GM12878 (cell line): ENCODE measurements at regions not wholly inside any gene's neighbourhood (a gene's known extent, or its start where the extent isn't known, plus 50 kb on each side); places are given as distances from the start of the nearest gene placed in this dataset.

ENCODE experiments used
- ATAC-seq: fragments of 200-7000 bp; cut with Tn5 transposase; 3 replicates; pipeline ENCODE4 v1.9.1; 2020; ENCODE audit warnings: mild to moderate bottlenecking, moderate library complexity
- BruUV-seq: library from RNA; stranded (reverse); fragments of 400-500 nt; replicated peaks from 2 replicates; lab custom pipeline; 2021; lab: Mats Ljungman, UMichigan
- CTCF ChIA-PET: fragments of 300-600 bp; sonication (Branson Sonifier 250); formaldehyde crosslinking; extraction: SDS; loops from one replicate; lab custom pipeline; 2021; ENCODE audit warnings: inconsistent platforms; lab: Yijun Ruan, JAX
- POLR2A ChIA-PET: fragments of 350-600 bp; formaldehyde crosslinking; extraction: SDS; loops from one replicate; lab custom pipeline; 2021; ENCODE audit warnings: inconsistent platforms; lab: Charles Lee
- RAD21 ChIA-PET: fragments of 300-600 bp; sonication (Branson Sonifier 250); formaldehyde crosslinking; loops from one replicate; lab custom pipeline; 2023; ENCODE audit warnings: antibody characterized with exemption; ENCODE audit not compliant: unreplicated experiment; lab: Charles Lee
- SMC1A ChIA-PET: fragments of 300-600 bp; sonication (Branson Sonifier 250); formaldehyde crosslinking; loops from one replicate; lab custom pipeline; 2023; ENCODE audit not compliant: unreplicated experiment, uncharacterized antibody; lab: Charles Lee
- DNase-seq: peaks from one replicate; pipeline ENCODE4 v3.0.0-alpha.2; 2011; ENCODE audit warnings: low read depth, low spot score
- FAIRE-seq: peaks from 3 replicates; lab custom pipeline; 2011; peaks lifted over from hg19 to GRCh38; lab: Jason Lieb, UNC
- H2AFZ ChIP-seq: 2 replicates; pipeline ENCODE4 v1.6.0; 2011; ENCODE audit warnings: low read depth, low read length, control low read depth; ENCODE audit not compliant: control insufficient read depth
- H3K27ac ChIP-seq: 2 replicates; pipeline ENCODE4 v1.5.1; 2011; ENCODE audit warnings: control low read depth; ENCODE audit not compliant: control insufficient read depth, insufficient read depth
- H3K27me3 ChIP-seq, 2 experiments: replicated peaks in 1 of 2; 2 replicates each; pipeline versions ENCODE4 v1.6.0 to v1.6.1; 2011; ENCODE audit warnings: low read length in 1 of 2; ENCODE audit not compliant: control insufficient read depth in 2 of 2, insufficient read depth in 2 of 2
- H3K36me3 ChIP-seq, 2 experiments: 2 replicates each; pipeline ENCODE4 v1.5.1; 2011; ENCODE audit warnings: low read length in 1 of 2; ENCODE audit not compliant: control insufficient read depth in 2 of 2, insufficient read depth in 2 of 2
- H3K4me1 ChIP-seq: 2 replicates; pipeline ENCODE4 v1.6.1; 2011; ENCODE audit warnings: mild to moderate bottlenecking, low read length, moderate library complexity, mixed read lengths; ENCODE audit not compliant: control insufficient read depth, insufficient read depth
- H3K4me2 ChIP-seq: 2 replicates; pipeline ENCODE4 v1.6.0; 2011; ENCODE audit warnings: control low read depth; ENCODE audit not compliant: control insufficient read depth, insufficient read depth
- H3K4me3 ChIP-seq: fragments of 200-600 bp; sonication (generic); 2 replicates; pipeline ENCODE4 v1.5.1; 2016
- H3K79me2 ChIP-seq: 2 replicates; pipeline ENCODE4 v1.6.0; 2011; ENCODE audit warnings: low read length; ENCODE audit not compliant: control insufficient read depth, insufficient read depth
- H3K9ac ChIP-seq: 2 replicates; pipeline ENCODE4 v1.8.0; 2011; ENCODE audit warnings: low read length, control low read depth, mixed read lengths; ENCODE audit not compliant: control insufficient read depth, insufficient read depth
- H3K9me3 ChIP-seq: replicated peaks from 3 replicates; pipeline ENCODE4 v1.5.1; 2011; ENCODE audit warnings: mild to moderate bottlenecking, low read length; ENCODE audit not compliant: control insufficient read depth, insufficient read depth
- H4K20me1 ChIP-seq: 2 replicates; pipeline ENCODE4 v1.6.0; 2011; ENCODE audit not compliant: control insufficient read depth, insufficient read depth
- ESRRA ChIP-seq: IDR thresholded peaks from 2 replicates; pipeline ENCODE4 v1.6.1; 2012; ENCODE audit warnings: mild to moderate bottlenecking, low read length, improper control_type of control experiment
- GATAD2B ChIP-seq: fragments of 450-650 bp; conservative IDR thresholded peaks from 2 replicates; pipeline ENCODE4 v1.6.1; 2017; ENCODE audit warnings: low read depth, mild to moderate bottlenecking, moderate library complexity
- NBN ChIP-seq: fragments of 450-650 bp; IDR thresholded peaks from 2 replicates; pipeline ENCODE4 v1.6.1; 2016
- RELA ChIP-seq: fragments of 450-650 bp; IDR thresholded peaks from 2 replicates; pipeline ENCODE4 v1.8.0; 2014; ENCODE audit warnings: borderline replicate concordance; ENCODE audit not compliant: partially characterized antibody
- WGBS: methylation state at CpG from one replicate; pipeline ENCODE4 v1.1.6; 2016; ENCODE audit warnings: low lambda C conversion rate; ENCODE audit not compliant: insufficient replicate concordance, insufficient coverage; ENCODE audit errors: missing lambda C conversion rate; 5-methylcytosine and 5-hydroxymethylcytosine counted together
- in situ Hi-C: fragments of 300-500 bp; cut with MboI; formaldehyde crosslinking; loops from 9 replicates; pipeline ENCODE4 v1.14.3; 2018; ENCODE audit warnings: mixed read lengths
- intact Hi-C: fragments of 100-400 bp; cut with micrococcal nuclease; formaldehyde crosslinking; loops from one replicate; pipeline ENCODE4 v1.14.2; 2022; ENCODE audit not compliant: unreplicated experiment
- TF ChIP-seq, protein P1 (sequence below): fragments of 450-650 bp; formaldehyde crosslinking; IDR thresholded peaks from 2 replicates; pipeline ENCODE4 v1.4.0; 2022; ENCODE audit warnings: mild to moderate bottlenecking, moderate library complexity

DNA sequence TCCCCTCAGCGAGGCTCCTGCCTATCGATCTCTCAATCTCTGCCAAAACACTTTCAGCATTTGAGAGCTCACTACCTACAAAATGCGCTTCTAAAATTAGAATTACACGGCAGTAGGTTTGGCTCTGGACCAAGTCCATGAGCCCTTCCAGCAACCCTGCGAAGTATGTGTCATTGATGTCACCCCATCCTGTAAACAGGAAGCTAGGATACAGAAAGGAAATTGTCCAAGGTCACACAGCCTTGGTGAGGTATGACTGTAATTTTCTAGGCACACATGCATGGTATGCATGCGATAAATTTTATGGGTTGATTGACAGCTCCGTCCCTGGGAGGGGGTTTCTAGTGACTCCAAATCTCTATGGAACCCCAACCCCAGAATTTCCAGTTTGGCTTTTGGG is 330.3 kb upstream of the CDH5 start:
- intact Hi-C loops: no loop called here
- Histone ChIP-seq H3K4me2 (no peak overlapping the region), H3K4me3 (no peak overlapping the region), H4K20me1 (no peaks in the 10 kb centered on the region), H3K79me2 (no peaks in the 10 kb centered on the region), H3K9me3 (no peaks in the 10 kb centered on the region), H3K27me3 (no peaks in the 10 kb centered on the region), H3K4me1 (no peaks in the 10 kb centered on the region), H3K27ac (no peak overlapping the region), H3K36me3 (no peaks in the 10 kb centered on the region), H3K9ac (no peak overlapping the region), H2AFZ (no peak overlapping the region)
- ChIA-PET CTCF (no interaction called here), POLR2A (no interaction called here), SMC1A (interaction anchor here (0.7 kb wide), 1 partner anchor 37 kb away, joined by 3 read pairs; no protein-coding TSS in a partner anchor), RAD21 (no interaction called here)
- ATAC-seq: no peak
- no TSS peak for BruUV-seq
- 33% methylated on average over 7 of the region's 7 CpGs for WGBS
- in situ Hi-C loops: no loop called here
- FAIRE-seq: no peak
- no peak for TF ChIP-seq GATAD2B
- TF ChIP-seq NBN: no peak
- TF ChIP-seq ESRRA: no peak
- TF ChIP-seq RELA: no peak
- DNase-seq: no peak

- CTCF ChIA-PET: no interaction called here
- no peak for FAIRE-seq
- 45% methylated on average over 3 of the region's 3 CpGs for WGBS
Observed at GRCh38 chr16:66035096-66035495, 331.4 kb upstream of the CDH5 start.

More at GRCh38 chr16:66035096-66035495, 331.4 kb upstream of the CDH5 start:
- no peak overlapping the region for H3K4me2 ChIP-seq
- intact Hi-C loops: no loop called here
- no peak overlapping the region for H3K9ac ChIP-seq
- H4K20me1 ChIP-seq: no peaks in the 10 kb centered on the region
- H3K4me1 ChIP-seq: no peaks in the 10 kb centered on the region
- H3K27me3 ChIP-seq: no peaks in the 10 kb centered on the region
- TF ChIP-seq, protein P1, sequence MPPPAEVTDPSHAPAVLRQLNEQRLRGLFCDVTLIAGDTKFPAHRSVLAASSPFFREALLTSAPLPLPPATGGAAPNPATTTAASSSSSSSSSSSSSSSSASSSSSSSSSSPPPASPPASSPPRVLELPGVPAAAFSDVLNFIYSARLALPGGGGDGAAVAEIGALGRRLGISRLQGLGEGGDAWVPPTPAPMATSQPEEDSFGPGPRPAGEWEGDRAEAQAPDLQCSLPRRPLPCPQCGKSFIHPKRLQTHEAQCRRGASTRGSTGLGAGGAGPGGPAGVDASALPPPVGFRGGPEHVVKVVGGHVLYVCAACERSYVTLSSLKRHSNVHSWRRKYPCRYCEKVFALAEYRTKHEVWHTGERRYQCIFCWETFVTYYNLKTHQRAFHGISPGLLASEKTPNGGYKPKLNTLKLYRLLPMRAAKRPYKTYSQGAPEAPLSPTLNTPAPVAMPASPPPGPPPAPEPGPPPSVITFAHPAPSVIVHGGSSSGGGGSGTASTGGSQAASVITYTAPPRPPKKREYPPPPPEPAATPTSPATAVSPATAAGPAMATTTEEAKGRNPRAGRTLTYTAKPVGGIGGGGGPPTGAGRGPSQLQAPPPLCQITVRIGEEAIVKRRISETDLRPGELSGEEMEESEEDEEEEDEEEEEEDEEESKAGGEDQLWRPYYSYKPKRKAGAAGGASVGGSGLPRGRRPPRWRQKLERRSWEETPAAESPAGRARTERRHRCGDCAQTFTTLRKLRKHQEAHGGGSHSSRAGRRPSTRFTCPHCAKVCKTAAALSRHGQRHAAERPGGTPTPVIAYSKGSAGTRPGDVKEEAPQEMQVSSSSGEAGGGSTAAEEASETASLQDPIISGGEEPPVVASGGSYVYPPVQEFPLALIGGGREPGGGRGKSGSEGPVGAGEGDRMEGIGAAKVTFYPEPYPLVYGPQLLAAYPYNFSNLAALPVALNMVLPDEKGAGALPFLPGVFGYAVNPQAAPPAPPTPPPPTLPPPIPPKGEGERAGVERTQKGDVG (CRISPR knock-in tag): no peak
- TF ChIP-seq, all 136 proteins: peak for 0
- no peak for ATAC-seq
- Histone ChIP-seq H3K4me3 (no peak overlapping the region), H3K79me2 (no peaks in the 10 kb centered on the region), H2AFZ (no peak overlapping the region), H3K27ac (no peak overlapping the region), H3K9me3 (no peaks in the 10 kb centered on the region), H3K36me3 (no peaks in the 10 kb centered on the region)
- in situ Hi-C loops: no loop called here
- no TSS peak for BruUV-seq
- POLR2A ChIA-PET: no interaction called here
- SMC1A ChIA-PET: no interaction called here
- RAD21 ChIA-PET: no interaction called here
- DNase-seq: no peak
